GM12864 (cell line): ENCODE measurements at regions not wholly inside any gene's neighbourhood (a gene's known extent, or its start where the extent isn't known, plus 50 kb on each side); places are given as distances from the start of the nearest gene placed in this dataset.

Experiments
- DNase-seq: peaks from one replicate; pipeline ENCODE4 v3.0.0-alpha.2; 2011; ENCODE audit warnings: low read depth
- H3K4me3 ChIP-seq: 2 replicates; pipeline ENCODE4 v1.5.1; 2011; ENCODE audit warnings: mild to moderate bottlenecking, low read depth, low read length, control low read depth
- CTCF ChIP-seq: IDR thresholded peaks from 2 replicates; pipeline ENCODE4 v1.5.1; 2011; ENCODE audit warnings: low read depth, mild to moderate bottlenecking, moderate library complexity, low read length, control low read depth, inconsistent platforms; ENCODE audit errors: missing control alignments

- no peak overlapping the region for H3K4me3 ChIP-seq
- no peak for DNase-seq
- TF ChIP-seq CTCF: no peak
Observed at GRCh38 chr18:77526962-77527361, 277.3 kb downstream of the GALR1 start.

GRCh38 chr18:77528872-77529271 is 279.2 kb downstream of the GALR1 start:
- H3K4me3 ChIP-seq: no peak overlapping the region
- TF ChIP-seq CTCF: no peak
- DNase-seq: no peak

GRCh38 chr18:77529492-77530176 is 280.0 kb downstream of the GALR1 start:
- no peak for TF ChIP-seq CTCF
- DNase-seq: no peak
- no peak overlapping the region for H3K4me3 ChIP-seq

GRCh38 chr18:77530732-77531131 is 281.1 kb downstream of the GALR1 start:
- DNase-seq: no peak
- no peak for TF ChIP-seq CTCF
- H3K4me3 ChIP-seq: no peak overlapping the region

GRCh38 chr18:77539860-77540259 is 290.2 kb downstream of the GALR1 start:
- no peak for TF ChIP-seq CTCF
- DNase-seq: no peak
- no peak overlapping the region for H3K4me3 ChIP-seq

GRCh38 chr18:77544792-77545191 is 295.1 kb downstream of the GALR1 start:
- no peak for DNase-seq
- TF ChIP-seq CTCF: no peak
- H3K4me3 ChIP-seq: no peak overlapping the region

- no peak overlapping the region for H3K4me3 ChIP-seq
- no peak for DNase-seq
- TF ChIP-seq CTCF: no peak
Observed at GRCh38 chr18:77547757-77548156, 298.1 kb downstream of the GALR1 start.
